ENCODE measurements at regions not wholly inside any gene's neighbourhood (a gene's known extent, or its start where the extent isn't known, plus 50 kb on each side); places are given as distances from the start of the nearest gene placed in this dataset.

DNA sequence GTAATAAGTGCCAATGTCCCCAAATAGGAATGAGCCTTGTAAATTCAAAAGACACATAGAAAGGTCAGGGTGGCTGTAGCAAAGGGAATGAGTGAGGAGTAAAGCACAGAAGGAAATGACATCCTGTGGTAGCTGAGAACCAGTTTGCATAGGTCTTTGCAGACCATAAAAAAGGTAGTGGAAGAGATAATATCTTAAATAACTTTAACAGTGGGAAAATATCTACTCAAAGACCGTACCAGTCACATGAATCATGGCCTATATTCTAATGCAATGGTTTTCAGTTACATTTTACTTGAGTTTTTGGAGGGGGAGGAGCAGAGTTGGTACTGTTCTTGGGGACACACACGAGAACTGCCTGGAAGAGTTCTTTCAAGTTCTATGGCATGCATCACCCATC, 297.3 kb upstream of the ADAMTS9 start:
- DNase-seq = no peak

DNA sequence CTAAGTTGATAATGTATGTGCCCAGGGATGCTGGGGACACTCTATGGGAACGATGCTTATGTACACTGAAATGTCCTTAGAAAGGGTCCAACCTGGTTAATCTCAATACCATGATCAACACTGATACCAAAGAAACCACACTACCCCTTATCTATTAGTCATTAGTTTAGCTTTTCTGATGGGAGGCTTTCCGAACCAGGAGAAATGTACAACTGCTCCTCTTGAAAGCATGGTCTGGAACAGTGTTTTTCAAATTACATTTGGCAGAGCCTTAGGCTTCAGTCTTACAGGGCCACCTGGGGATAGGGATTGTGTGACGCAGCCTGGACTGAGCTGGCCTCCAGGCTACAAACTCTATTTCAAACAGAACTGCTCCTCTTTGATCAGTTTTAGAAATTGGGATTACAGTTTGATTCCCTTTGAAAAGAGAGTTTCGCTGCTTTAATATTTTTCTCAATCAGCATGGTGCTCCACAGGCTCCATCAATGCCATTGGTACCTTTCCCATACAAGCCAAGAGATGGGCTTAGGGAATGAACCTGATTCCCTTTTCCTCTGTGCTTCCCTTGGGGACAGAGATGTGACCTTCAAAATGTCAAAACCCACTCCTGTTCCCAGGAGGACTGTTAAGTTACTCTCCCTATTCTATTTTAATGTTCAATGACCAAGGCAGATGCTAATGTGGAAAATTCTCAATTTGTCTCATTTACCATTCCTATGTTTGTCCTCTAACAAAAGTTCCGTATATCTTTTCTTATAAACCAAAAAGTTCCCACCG, 296.0 kb upstream of the ADAMTS9 start:
- DNase-seq = no peak

DNA sequence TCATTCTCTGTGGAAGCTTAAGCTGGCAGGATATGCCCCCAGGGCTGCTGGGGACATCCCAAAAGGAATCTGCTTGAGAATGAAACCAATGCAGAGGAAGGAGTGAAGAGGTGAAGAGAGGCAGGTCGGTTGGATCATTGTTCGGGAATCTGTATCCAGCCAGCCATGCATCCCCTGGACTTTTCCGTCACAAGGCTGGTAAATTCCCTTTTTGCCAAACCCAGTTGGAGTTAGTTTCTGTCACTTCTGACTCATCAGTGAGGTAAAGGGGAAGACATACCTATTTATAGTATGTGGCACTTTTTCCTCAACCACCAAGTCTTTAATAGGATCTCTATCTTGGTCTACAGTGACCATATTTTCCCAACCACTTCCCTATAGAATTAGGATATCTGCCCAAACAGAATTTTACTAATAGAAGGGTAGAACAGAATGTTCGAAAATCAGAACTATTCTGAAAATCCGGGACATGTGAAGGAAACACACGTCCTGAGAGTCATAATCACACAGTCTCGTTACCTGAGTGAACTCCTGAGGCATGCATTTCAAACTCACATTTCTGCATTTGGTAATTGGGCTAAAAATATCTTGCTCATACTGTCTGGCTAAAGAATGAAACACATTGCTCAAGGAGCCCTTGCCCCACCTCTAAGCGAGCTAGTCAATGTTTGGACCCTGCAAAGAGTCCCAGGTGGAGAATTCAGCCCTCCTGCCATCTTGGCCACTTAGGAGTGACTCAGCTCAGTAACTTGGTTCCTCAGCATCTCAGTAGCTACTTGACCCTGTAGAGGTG, 289.7 kb upstream of the ADAMTS9 start:
- DNase-seq = no peak

DNA sequence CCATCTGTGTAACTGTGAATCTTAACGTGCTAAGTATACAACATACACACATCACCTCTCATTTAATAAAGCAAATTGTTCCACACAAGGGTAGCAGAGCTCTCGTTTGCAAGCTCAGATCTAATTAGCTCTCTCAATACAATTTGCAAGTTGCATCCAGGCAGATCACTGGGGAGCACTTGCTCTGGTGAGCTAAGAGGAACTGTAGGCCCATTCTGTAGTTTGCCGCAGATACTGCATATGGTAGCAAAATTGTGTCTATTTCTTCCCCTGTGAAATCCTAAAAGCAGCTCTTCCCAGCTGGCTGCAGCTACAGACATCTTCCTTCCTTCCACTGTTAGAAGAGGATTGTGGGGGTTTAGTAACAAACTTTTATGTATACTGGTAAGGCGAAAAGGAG, 288.7 kb upstream of the ADAMTS9 start:
- no peak for DNase-seq

DNA sequence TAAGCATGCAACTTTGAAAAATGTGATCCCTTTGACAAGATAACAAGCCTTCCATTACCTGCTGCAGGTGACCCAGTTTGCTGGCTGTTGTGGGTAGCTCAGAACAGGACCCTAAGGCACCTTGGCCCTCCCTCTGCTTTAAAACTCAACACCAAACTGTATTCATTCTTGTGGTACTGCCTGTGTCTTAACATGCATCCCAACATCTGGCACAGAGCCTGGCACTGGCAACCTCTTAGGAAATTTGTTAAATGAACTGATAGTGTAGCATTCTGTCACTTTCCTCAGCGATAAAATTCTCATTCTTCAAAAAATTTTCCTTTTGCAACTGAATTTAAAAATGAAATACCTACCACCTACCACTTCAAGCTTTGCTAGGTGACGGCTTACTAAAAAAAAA, 287.3 kb upstream of the ADAMTS9 start:
- DNase-seq = no peak

DNA sequence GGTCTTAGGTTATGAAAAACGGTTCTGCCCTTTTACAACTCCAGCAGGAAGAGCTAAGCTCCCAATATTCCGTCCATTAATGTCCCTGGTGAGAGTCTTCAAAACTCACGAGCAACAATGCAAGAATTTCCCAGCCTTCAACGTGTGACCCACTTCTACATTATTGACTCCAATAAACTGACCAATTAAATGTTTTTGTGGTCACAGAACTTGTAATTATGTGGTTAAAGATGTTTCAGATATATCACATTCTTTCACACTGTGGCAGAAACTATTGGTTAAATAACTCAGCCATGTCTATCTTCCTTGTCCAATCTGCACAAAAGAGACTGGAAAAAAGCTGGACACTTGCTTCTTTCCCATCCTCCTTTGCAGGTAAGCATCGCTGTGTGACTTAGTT, 286.6 kb upstream of the ADAMTS9 start:
- no peak for DNase-seq

DNA sequence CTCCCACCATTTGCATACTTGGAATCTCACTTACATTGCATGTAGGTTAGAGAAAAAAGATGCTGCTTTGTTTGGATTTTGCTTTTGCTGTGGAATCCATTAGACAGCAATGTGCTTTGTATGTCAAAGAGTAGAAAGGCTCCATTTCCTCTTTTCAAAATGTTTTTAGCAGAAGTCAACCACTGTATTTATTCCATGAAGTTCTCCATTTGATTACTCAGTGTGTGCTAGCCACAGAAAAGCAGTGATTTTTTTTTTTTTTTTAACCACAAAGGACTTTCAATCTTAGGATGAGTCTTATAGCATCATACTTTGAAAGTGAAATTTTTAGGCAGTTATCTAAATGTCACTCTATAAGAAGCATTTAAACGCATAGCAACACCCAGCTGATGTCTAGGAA, 285.0 kb upstream of the ADAMTS9 start:
- no peak for DNase-seq

DNA sequence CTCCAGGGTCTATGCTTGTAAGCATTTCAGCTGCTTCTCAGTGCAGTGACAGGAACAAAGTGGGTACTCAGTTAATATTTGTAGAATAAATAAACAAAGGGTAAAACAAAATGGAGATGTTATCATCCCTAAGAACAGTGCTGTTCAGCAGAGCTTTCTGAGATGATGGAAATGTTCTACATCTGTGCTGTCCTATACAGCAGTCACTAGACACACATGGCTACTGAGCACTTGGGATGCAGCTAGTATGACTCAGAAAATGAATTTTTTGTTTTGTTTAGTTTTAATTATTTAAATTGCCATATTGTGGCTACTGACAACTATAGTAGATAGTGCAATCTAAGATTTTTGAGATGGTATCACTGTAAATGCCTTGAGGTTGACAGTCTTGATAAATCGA, 283.8 kb upstream of the ADAMTS9 start:
- DNase-seq = no peak

DNA sequence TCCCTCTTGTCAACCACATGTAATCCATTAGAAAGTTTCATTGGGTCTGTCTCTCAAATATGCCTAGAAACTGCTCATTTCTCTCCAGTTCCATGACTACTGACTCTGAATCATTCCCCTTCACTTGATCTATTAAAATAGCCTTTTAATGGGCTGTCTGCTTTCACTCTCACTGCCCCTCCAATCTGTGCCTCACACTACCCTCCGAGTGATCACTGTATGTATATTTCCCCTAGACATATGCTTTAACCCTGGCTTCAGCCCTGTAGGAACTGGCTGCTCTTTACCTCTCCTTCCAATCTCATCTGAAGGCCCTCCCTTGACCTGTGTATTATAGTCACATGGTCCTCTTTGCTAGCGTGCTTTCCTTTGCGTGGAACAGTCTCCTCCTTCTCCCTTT, 282.8 kb upstream of the ADAMTS9 start:
- no peak for DNase-seq

DNA sequence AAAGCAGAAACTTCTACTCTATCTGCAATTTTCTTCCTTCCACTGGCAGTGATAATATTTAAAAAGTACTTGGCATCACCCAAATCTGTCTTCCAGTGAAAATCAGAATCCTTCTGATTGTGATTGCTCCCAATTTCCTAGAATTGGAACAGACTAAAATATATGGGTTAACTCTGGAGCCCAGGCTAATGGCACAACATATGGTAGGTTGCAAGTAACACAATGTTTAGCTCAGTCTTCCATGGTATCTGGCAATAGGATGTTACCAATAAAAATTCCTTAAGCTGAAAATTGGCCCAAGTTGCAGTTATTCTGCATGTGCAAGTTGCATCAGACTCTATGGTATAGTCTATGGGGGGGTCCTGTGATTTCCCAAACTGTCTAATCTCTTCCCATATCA, 273.5 kb upstream of the ADAMTS9 start:
- no peak for DNase-seq

DNA sequence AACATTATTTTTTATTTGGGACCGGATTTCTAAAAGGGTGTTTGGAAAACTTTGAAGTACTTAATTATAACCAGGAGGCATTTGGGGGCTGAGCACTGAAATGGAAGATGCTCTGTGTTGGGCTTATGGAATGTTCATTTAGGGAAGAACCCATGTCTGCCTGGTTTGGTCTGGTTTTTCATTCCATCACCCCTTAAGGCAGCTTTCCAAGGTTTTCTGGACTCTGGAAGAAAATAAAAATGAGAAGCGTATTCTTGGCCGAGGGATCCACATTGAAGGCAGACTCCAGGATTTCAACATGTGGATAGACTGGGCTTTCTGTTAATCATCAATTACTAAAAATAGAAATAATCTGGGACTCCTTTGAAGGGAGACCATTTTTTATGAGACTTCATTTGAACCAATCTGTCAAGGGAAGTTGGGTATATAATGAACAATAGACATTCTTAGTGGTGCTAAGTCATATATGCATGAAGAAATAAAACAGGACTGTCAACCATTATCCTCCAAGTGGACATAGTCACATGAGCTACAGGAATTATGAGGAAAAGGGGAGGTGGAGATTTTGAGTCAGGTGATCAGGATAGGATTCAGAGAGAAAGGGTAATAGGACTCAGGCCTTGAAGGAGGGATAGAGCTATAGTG, 270.5 kb upstream of the ADAMTS9 start:
- no peak for DNase-seq

DNA sequence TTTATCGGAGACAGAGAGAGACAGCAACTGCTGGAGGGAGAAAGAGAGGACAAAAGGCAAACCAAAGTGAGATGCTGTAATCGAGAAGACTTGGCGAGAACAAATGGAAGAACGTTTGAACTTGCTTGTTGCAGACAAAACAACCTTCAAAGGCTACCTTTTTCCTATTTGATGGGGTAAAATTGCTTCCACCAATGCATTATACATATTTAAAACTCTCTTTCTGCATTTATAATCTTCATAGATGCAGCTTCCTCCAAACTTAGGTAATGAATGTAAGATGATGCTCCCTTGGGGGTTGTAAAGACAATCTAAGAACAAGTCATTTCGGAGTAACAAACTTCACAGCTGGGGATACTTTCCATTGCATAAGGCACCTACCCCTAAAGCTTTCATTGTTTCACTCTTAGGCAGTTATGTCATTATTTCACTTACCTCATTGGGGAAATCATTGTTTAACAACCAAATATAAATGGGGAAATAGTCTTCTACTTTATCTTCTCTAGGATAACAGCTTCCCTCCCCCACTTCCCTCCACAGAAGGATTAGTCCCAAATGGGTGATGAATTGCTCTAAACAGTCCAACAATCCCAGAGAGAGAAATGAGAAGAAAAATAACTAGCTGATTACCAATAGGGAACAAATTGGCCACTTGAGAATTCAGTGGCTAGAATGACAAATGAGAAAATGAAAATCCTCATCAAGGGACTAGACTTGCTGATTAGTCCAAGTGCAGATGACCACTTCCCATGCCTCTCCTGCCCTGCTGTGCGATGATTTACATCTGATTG, 269.8 kb upstream of the ADAMTS9 start:
- no peak for DNase-seq

DNA sequence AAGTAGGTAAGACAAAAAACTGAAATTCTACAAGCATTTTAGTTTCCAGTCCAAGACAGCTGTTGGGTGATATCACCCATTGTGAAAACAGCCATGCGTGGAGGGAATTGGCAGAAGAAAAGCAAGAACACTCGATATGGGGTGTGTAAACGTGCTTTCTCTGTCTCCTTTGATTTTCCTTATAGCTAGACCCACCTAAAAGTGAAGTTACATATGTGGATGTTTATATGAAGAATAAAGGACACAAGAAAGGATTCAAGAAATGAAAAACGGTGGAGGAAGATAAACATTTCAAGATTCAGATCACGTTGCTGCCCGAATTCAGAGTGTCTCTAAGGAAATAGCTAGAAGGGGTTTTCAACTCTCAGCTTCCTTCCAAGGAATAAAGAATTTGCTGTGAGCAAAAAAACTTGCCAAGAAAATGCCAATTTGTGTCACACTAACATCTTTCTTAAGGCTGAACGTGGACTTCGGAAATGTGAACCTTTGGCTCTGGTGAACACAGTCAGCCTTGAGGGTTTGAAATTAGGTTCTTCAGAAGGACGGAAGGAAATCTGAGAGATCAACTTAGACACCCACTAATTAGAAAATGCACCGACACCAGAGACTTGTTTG, 269.0 kb upstream of the ADAMTS9 start:
- no peak for DNase-seq

DNA sequence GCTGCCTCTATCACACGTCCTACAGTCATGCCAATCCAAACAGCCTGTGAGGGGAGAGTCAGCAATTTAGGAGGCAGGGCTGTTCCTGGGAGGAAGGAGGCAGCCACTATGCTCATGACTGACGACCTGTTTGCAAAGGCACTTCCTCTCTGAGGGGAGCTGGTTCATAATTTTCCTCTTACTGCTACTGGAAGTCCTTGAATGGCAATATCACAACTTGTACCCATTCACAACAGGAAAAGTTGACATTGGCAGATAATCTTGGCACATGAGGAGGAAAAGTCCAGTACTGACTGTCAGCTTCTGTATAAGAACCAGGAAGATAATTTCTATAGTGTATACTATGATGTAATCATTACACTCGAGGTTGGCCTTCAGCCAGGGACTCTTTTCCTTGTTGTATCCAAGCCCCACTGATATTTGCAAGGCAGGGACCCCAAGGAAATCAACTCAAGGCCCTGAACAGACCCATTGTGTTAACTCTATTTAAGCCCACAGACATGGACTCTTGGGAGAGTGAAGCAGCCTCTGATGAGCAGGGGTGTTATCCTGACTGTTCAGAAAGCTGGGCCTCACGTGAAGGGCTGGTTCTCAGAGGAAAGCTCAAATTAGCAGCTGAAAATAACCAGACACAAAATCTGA, 267.3 kb upstream of the ADAMTS9 start:
- no peak for DNase-seq

DNA sequence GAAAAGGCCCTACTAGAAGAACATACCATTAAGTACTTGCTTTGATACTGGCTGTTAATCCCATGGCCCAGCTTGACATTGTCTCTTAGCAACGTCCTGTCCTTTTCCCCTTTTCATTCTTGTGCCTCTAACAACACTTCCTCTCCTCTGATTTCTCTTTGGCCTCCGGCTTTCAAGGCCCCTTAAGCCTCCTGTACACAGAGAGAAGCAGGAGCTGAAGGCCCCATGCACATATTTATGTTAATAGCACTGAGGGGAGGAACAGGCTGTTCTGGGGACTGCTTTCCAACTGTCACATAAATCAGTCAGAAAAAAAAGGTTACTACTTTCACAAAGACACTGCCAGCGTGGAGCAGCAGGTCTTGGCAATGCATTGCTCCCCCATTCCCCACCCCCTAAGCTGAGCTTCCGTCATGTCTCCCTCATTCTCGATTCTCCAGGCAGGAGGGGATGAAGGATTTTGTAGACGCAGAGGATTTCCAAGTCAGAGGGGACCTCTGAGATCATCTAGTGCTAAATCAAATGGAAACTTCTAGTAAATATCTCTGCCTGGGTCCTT, 257.4 kb upstream of the ADAMTS9 start:
- no peak for DNase-seq

DNA sequence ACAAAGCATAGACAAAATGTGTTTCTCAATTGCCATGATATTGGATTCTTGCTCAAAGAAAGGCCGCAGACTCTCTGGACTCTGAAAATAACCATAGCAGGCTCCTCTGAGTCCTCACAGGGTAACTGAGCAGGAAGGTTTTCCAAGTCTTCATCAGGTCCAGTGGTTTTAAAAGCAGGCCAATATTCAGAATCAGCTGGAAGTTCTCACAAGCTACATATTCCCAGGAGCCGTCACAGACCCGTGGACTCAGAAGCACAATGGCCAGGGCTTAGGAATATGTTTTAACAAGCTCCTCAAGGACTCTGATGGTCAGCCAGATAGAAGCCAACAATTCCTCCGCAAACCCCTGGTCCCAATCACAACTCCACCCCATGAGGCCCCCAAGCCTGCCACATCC, 256.1 kb upstream of the ADAMTS9 start:
- DNase-seq = no peak

DNA sequence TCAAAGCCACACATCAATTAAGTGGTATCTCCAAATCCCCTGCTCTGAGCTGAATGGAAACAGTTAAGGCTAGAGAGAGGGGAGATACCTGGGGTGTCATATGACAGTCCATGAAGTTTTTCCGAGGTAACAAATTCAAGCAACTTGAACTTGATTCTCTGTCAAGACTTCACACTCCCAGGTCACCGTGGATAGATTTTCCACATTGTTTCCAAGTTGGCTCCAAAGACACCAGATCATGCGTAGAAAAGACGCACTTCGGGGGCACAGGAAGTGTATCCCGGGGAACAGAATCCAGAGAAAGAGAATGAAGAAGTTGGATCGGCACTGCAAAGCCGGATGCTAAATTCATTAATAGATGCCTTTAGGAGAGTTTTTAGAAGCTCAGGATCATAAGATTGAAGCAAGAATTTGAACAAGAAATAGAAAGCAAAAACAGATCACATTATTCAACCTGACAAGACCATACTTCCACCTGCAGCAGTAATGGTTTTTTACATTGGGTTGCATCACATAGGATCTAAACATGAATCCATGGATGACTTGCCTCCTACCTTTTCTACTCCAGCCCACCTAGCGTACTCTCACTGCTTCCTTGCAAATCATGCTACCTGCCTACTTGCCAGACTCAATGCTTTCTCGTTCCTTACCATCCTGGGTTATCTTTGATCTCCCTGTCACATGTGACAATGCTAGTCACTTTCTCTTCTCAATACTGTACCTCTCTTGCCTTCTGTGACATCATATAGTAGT, 253.0 kb upstream of the ADAMTS9 start:
- no peak for DNase-seq

DNA sequence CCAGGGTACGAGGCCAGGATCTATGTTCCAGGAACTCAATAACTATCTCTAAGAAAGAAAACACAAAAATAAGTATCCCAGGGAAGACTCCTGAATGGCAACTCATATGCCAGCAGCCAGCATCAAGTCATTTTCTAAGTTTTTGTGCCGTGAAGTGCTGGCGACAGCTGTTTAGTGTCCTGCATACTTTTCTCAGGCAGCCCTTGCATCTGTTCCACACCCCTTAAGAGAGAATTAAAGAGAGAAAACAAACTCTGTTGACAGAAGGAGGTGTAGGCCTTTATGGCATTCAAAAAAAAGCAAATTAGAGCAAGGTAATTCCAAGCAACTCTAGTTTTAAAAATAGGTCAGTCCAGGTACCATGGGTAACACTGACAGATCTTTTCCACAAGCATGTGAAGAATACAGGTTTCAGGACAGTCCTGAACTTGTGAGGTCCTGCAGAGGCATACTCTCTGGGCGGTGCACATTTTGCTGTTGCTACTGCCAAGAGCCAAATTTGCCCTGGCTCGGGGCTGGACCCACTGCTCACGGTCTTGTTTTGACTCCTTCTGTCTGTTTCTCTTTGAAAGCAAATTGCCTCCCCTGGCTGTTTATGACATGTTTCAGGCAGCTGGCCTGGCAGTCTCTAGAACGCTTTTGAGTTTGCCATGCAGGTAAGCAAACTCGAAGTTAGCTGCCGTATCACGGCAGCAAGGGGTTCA, 252.1 kb upstream of the ADAMTS9 start:
- DNase-seq = no peak

DNA sequence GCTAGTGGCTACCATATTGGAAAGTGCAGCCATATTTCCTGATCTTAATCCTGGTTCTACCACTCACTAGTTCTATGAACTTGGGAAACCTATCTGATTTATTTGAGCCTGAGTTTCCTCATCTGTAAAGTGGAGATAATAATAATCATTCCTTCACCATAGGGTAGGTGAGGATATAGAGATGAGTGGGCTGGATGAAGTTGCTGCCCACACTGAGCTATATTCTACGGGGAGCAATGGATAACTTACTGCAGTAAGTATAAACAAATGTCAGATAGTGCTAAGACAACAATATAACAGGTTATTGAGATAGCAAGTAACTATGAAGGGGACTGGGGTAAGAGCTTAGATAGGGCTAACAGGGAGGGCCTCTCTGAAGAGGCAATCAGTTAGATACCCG, 251.5 kb upstream of the ADAMTS9 start:
- no peak for DNase-seq

DNA sequence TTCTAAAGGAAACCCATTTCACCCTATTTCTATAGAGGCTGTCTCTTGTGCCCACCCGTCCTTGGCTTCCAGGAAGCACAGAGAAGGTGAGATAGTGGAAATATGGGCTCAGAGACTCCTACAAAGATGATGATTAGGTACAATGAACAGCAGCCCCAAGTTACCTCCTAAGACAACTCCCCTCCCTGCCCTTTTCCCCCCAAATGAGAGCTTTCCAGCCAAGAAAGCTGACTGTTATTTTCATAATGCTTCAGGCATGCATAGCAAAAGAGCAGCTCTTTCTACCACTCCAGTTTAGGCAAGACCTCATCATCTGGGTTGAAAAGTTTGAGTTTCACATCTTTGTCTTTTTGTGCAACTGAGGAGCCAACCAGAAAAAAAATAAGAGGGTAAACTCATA, 248.8 kb upstream of the ADAMTS9 start:
- no peak for DNase-seq

DNA sequence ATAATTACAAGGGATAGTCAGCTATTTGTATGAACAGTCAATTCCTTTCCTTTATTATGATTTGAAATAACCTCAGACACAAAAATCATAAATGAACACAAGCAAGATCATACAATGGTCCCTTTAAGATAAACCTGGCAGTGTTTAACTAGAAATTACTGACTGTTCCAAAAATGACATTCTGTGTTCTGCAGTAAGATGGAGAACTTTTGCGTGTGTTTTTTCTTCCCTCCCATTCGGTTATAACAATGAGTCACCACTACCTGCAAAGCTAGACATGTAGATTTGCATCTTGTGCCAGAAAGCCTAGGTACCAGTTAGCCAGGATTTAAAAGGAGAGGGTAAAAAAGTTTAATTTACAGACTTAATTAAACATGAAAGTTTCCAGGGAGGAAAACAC, 248.2 kb upstream of the ADAMTS9 start:
- DNase-seq = no peak
